ENCODE measurements at regions not wholly inside any gene's neighbourhood (a gene's known extent, or its start where the extent isn't known, plus 50 kb on each side); places are given as distances from the start of the nearest gene placed in this dataset.

- H3K4me2 ChIP-seq (replicated peaks; ENCODE audit: low read depth, low read length, poor library complexity, severe bottlenecking) = no peak overlapping the region
- H3K27ac Mint-ChIP-seq = no peak overlapping the region
- H3K4me1 Mint-ChIP-seq = no peaks in the 10 kb centered on the region
- ChIA-PET CTCF (no interaction called here), POLR2A (no interaction called here)
- H2AFZ ChIP-seq (ENCODE audit: insufficient read depth, low read depth, low read length, poor library complexity, severe bottlenecking) = no peak overlapping the region
- no peak for TF ChIP-seq CTCF (IDR thresholded peaks at IDR 0.05)
- TF ChIP-seq EZH2 (IDR thresholded peaks at IDR 0.05; ENCODE audit: borderline replicate concordance, insufficient read depth, low read depth, low read length, poor library complexity, severe bottlenecking) = no peak
- no peaks in the 10 kb centered on the region for H3K9me3 Mint-ChIP-seq (ENCODE audit: insufficient read depth)
- no peaks in the 10 kb centered on the region for H3K4me1 ChIP-seq (ENCODE audit: control insufficient read depth in 2 of 2, insufficient read depth in 2 of 2, low read length in 2 of 2)
- H3K27me3 ChIP-seq (replicated peaks in 1 of 4; ENCODE audit: control extremely low read depth in 1 of 4, control insufficient read depth in 3 of 4, insufficient read depth in 4 of 4, low read length in 3 of 4) = peaks cover 0 to 3% (median 0%) of the 10 kb centered on the region in 4 experiments
- H3K9me3 ChIP-seq (ENCODE audit: control extremely low read depth in 1 of 3, control insufficient read depth in 2 of 3, insufficient read depth in 1 of 3, low read length in 2 of 3) = no peaks in the 10 kb centered on the region
- no peaks in the 10 kb centered on the region for H3K79me2 ChIP-seq (ENCODE audit: control insufficient read depth, insufficient read depth, low read length)
- ATAC-seq (ENCODE audit: low read depth) (no peak), DNase-seq (no peak)
- peaks cover 8% of the 10 kb centered on the region for H3K27me3 Mint-ChIP-seq
- no peaks in the 10 kb centered on the region for H4K20me1 ChIP-seq (ENCODE audit: control insufficient read depth, insufficient read depth, low read length, poor library complexity, severe bottlenecking)
- H3K36me3 ChIP-seq (replicated peaks in 1 of 2; ENCODE audit: control extremely low read depth in 1 of 2, control insufficient read depth in 1 of 2, extremely low read depth in 1 of 2, insufficient read depth in 2 of 2, low read length in 1 of 2) = no peaks in the 10 kb centered on the region
- H3K4me3 Mint-ChIP-seq = no peak overlapping the region
- H3K27ac ChIP-seq (ENCODE audit: low read length in 2 of 2) = no peak overlapping the region
- intact Hi-C loops (cut with micrococcal nuclease) = no loop called here
- H3K4me3 ChIP-seq (ENCODE audit: control extremely low read depth in 1 of 5, extremely low read depth in 1 of 5, insufficient read depth in 1 of 5, low read depth in 2 of 5, low read length in 4 of 5) = no peak overlapping the region
- H3K9ac ChIP-seq (ENCODE audit: low read length) = no peak overlapping the region
These were observed 81.6 kb downstream of the TMEM215 start for GRCh38 chr9:32864971-32865370.

GRCh38 chr9:32866273-32866672 lies 82.9 kb downstream of the TMEM215 start:
- Histone ChIP-seq H3K27ac (ENCODE audit: low read length in 2 of 2) (no peak overlapping the region), H3K27me3 (replicated peaks in 1 of 4; ENCODE audit: control extremely low read depth in 1 of 4, control insufficient read depth in 3 of 4, insufficient read depth in 4 of 4, low read length in 3 of 4) (peaks cover 0 to 3% (median 0%) of the 10 kb centered on the region in 4 experiments), H4K20me1 (ENCODE audit: control insufficient read depth, insufficient read depth, low read length, poor library complexity, severe bottlenecking) (no peaks in the 10 kb centered on the region), H3K9ac (ENCODE audit: low read length) (no peak overlapping the region), H3K4me2 (replicated peaks; ENCODE audit: low read depth, low read length, poor library complexity, severe bottlenecking) (no peak overlapping the region), H2AFZ (ENCODE audit: insufficient read depth, low read depth, low read length, poor library complexity, severe bottlenecking) (no peak overlapping the region), H3K79me2 (ENCODE audit: control insufficient read depth, insufficient read depth, low read length) (no peaks in the 10 kb centered on the region), H3K9me3 (ENCODE audit: control extremely low read depth in 1 of 3, control insufficient read depth in 2 of 3, insufficient read depth in 1 of 3, low read length in 2 of 3) (no peaks in the 10 kb centered on the region), H3K36me3 (replicated peaks in 1 of 2; ENCODE audit: control extremely low read depth in 1 of 2, control insufficient read depth in 1 of 2, extremely low read depth in 1 of 2, insufficient read depth in 2 of 2, low read length in 1 of 2) (no peaks in the 10 kb centered on the region), H3K4me3 (ENCODE audit: control extremely low read depth in 1 of 5, extremely low read depth in 1 of 5, insufficient read depth in 1 of 5, low read depth in 2 of 5, low read length in 4 of 5) (no peak overlapping the region), H3K4me1 (ENCODE audit: control insufficient read depth in 2 of 2, insufficient read depth in 2 of 2, low read length in 2 of 2) (no peaks in the 10 kb centered on the region)
- POLR2A ChIA-PET = no interaction called here
- DNase-seq = no peak
- Mint-ChIP-seq H3K9me3 (ENCODE audit: insufficient read depth) (no peaks in the 10 kb centered on the region), H3K27me3 (peaks cover 8% of the 10 kb centered on the region), H3K27ac (no peak overlapping the region), H3K4me3 (no peak overlapping the region), H3K4me1 (no peaks in the 10 kb centered on the region)
- intact Hi-C loops (cut with micrococcal nuclease) = no loop called here
- no peak for ATAC-seq (ENCODE audit: low read depth)
- WGBS (ENCODE audit: insufficient coverage) = 50% methylated on average over 2 of the region's 4 CpGs
- CTCF ChIA-PET = interaction anchor here (0.6 kb wide), 1 partner anchor 490 kb away, joined by 3 read pairs; no protein-coding TSS in a partner anchor
- TF ChIP-seq CTCF (IDR thresholded peaks at IDR 0.05) (no peak), EZH2 (IDR thresholded peaks at IDR 0.05; ENCODE audit: borderline replicate concordance, insufficient read depth, low read depth, low read length, poor library complexity, severe bottlenecking) (no peak)
